Fibroblast of upper back skin (primary cell): ENCODE measurements at regions not wholly inside any gene's neighbourhood (a gene's known extent, or its start where the extent isn't known, plus 50 kb on each side); places are given as distances from the start of the nearest gene placed in this dataset.

ENCODE experiments used
- DNase-seq: peaks from one replicate; pipeline ENCODE4 v3.0.0-alpha.2; 2013

DNA sequence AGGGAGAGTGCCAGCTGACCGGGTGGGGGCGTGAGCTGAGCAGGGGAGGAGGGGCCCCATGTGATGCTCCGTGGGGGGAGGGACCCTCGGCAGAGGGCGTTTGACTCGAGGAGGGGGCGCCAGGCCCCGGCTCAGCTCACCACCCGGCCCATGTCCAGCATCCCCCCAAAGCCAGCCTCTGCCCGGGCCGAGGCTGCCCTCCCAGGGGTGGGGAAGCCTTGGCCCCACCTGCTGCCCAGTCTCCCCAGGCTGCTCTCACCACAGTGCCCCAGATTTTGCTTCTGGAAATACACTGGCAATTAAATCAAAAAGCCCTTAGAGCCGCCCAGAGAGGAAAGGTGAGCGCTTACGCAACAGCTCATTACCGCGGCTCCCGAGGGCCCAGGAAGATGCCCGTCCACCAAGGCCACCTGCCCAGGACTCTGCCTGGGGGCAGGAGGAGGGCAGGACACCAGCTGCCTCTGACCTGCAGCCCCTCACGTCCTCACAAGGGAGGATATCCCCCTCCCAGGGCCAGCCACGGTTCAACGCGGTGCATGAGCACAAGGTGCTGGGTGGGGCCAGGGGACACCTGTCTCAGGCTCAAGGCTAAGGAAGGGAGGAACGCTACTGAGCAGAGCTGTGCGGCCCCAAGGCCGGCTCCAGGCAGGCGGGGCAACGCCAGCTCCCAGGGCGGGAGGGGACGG lies 70.0 kb upstream of the INPP5A start:
- DNase-seq: no peak

DNA sequence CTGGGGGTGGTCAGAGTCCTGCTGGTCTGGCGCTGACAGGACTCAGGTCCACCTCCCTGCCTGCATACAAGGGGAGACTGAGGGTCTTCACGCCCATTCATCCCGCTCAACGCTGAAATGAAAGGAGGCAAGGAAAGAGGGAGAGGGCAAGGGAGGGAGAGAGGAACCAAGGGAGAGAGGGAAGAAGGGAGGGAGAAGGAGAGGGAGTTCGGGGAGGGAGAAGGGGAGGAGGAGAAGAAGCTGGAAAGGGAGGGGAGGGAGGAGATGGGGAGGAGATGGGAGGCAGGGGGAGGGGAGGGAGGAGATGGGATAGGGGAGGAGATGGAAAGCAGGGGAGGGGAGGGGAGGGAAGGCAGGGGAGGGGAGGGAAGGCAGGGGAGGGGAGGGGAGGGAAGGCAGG lies 69.4 kb upstream of the INPP5A start:
- DNase-seq: no peak

DNA sequence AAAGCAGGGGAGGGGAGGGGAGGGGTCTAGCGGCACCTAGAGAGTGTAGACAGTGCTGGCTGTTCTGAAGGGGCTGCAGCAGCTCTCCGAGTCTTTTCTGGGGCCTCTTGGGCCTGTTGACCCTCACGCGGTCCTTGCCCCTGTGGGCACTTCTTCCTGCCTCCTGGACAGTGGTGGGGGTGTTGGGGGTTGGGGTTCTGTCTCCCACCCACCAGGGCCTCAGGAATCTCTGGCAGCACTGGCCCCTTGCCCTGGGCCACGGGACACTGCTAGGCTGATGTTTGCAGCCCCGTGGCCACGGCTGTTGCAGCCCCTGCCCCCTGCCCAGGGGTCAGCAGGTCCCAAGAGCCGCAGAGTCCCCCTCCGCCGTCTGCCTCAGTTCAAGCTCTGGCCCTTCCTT lies 68.9 kb upstream of the INPP5A start:
- DNase-seq: no peak

DNA sequence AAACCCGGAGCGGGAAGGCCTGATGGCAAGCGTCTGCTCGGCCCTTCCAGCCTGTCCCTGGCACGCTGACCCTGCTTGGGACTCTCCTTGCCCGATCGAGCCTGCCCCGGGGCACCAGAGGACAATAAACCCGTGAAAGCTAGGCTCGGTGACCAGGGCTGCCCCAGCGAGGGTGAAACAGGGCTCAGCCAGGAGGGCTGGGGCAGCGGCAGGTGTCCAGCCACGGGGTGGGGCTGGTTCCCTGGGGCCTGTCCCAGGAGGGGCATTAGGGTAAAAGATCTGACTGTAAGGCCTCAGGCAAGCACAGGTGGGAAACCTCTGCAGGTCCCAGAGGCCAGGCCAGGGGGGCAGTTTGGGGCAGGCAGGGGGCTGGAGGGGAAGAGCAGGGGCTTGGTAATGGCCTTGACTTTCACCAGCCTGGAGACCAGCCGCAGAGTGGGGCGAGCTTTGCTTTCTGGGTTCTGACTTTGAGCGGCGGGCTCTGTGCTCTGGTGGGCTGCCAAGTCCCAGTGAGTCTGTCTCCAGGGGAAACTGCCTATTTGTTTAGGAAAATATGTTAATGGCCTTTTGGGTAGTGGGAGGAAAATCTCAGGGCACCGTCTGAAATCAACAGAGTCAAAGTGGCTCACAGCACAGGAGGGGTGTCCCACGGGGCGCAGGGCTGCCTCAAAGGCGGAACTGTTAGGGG lies 68.2 kb upstream of the INPP5A start:
- peak; percentile 10 for DNase-seq

- DNase-seq: peak; percentile 7
These were observed 67.0 kb upstream of the INPP5A start for GRCh38 chr10:132470410-132471124.

DNA sequence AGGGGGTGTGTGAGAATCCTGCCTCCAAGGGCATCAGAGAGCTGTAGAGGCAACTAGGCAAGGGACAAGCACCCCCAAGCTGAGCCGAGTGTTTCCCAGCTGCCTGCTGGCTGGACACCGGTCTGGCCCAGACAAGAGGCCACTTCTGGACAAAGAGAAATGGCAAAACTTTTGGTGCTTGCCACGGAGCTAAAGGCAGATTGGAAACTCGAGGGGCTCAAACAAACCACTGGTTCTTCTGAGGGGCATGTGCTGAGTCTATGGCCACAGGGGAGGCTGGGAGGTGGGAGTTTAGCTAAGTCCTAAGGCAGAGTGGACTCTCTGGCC lies 66.5 kb upstream of the INPP5A start:
- DNase-seq: no peak

DNA sequence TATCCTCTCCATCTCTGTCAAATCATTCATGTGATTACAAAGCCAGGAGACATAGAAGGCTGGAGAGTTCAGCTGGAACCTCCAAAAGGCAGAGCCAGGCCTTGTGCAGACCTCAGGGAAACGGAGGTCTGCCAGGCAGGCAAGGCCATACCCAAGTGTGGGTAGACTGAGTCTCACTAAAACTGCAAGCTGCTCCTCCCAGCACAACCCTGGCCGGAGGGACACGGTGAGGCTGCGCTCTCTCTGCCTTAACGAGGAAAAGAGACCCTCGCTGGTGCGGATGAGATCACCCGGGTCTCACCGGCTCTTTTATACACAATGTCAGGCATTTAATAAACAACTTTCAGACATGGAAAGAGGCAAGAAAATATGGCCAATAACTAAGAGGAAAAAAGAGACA lies 66.1 kb upstream of the INPP5A start:
- no peak for DNase-seq

- DNase-seq: peak; percentile 40
These were observed 62.5 kb upstream of the INPP5A start for GRCh38 chr10:132475086-132475485.

GRCh38 chr10:132476146-132477065 lies 61.2 kb upstream of the INPP5A start:
- no peak for DNase-seq

GRCh38 chr10:132477066-132477397 lies 60.6 kb upstream of the INPP5A start:
- no peak for DNase-seq

DNA sequence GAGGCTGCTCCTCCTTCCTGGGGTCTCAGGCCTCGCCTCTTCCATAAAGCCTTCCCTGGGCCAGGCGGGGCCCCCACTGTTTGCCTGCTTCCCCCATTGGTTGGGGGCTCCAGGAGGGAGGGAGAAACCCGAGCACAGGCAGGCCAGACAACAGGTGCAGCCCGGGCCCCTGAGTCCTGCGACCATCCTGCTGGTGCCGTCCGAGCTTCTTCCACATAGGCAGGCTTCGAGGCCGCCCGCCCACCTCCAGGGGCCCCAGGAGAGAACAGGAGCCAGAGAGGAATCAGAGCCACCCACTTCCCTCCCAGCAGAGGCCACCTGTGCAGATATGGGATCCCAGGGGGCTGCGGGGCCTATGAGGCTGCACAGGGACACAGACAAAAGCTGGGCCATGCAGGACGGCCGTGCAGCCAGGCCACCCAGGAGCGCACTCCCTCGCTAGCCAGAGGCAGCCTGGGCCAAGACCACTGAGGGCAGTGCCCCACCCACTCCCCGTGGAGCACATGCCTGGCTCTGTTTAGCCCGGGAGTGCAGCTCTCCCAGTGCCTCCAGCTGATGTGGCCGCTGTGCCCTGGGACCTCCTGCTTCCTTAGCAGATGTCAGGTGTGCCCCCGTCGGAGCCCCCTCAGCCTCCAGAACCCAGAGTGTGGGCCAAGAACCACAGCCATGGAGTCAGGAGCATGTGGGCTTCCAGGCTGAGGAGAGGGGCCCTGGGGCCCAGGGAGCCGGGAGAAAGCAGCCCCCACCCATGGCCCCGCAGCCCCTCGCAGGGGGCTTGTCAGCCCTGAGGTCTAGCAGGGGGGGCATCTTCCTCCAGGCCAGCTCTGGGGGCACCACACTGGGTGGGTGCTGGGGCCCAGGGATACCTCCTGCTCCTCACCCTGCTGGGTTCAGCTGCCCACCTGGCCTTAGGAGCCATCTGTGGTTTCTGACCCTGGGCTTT lies 59.9 kb upstream of the INPP5A start:
- no peak for DNase-seq

- no peak for DNase-seq
These were observed 59.1 kb upstream of the INPP5A start for GRCh38 chr10:132478341-132479023.

DNA sequence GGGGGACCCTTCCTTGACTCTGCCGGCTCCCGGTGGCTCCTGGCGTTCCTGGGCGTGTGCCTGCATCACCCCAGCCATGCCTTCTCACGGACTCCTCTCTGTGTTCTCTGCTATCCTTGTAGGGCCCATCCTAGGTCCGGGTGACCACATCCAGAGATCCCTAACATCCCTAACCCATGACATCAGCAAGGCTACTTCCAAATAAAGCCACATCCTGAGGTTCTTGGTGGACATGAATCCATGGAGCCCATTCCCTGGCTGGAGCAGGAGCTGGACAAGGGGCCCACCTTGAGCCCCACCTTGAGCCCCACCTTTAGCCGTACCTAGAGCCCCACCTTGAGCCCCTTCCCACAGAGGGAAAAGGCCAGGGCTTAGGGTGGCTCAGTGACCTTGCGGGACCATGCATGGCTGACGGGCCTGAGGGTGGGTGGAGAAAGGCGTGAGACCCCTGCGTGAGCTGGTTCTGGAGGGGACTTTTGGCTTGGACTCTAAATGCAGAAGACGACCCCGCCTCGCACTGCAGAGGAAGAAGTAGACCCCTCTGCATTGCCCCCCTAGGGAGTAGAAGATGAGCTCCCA lies 58.5 kb upstream of the INPP5A start:
- peak; percentile 6 for DNase-seq

DNA sequence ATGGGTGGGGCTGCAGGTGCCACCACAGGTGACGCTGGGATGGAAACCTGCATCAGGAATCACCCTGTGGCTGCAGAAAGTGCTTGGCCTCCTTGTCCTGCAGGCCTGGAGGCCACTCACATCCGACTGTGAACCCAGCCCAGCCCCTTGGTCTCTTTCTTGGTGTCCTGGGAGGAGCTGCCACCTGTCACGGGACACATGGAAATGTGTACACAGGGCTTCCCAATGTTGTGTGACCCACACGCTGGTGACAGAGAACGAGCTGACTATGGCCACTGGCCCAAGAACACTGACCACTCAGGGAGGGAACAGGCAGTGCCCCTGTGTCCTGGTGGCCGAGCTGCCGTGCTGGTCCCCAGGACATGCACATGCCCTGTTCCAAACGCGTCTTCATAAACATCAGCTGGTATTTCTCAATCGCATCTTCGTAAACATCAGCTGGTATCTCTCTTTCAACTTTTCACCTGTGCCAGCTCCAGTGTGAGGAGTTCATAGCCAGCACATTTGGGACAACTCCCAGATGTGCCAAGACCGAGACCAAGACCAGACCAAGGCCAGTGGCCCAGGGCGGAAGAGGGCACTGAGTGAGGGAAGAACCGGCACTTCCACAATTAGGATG lies 57.9 kb upstream of the INPP5A start:
- DNase-seq: no peak

GRCh38 chr10:132480356-132480755 lies 57.2 kb upstream of the INPP5A start:
- no peak for DNase-seq

DNA sequence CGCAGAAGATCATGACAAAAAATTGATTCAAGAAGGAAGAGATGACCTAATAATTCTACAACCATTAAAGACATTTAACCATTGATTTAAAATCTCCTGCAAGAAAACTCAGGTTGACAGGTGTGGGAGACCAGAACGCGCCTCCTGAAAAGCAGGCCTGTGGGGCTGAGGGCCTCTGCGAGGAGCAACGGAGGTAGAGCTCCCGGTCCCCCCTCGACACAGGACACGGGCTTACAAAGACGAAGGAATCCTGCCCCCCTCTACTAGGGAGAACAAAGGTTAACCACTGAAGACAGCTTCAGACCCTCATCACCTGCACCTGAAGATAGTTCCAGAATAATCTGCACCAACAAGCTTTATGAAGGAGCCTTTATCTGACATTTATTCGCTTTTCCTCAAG lies 55.9 kb upstream of the INPP5A start:
- no peak for DNase-seq

DNA sequence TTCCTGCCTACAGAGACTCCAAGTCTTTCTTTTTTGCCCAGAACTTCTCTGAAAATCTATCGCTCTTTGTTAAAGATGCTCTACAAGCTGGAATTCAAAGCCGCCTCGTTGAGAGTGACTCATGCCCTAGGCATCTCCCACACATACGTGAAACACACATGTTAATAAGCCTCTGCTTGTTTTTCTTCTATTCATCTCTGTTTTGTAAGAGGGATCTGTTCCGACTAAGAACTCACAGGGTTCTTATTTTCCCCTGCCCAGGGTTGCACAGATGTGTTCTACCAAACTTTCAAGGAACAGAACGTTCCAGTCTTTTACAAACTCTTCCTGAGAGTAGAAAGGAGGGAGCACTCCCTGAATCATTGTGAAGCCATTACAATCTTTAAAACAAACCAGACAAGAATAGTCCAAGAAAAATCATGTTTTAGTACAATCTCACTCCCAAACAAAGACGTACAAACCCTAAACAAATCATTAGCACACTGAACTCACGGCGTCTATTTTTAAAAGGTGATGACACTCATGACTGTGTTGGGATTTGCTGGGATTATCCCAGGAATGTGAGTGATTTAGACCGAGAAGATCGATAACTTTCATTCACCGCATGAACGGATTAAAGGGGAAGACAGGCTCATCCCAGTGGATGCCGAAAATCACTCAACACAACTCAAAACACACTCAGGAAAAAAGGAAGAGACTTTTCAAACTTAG lies 55.3 kb upstream of the INPP5A start:
- DNase-seq: peak; percentile 90

GRCh38 chr10:132483394-132483793 lies 54.2 kb upstream of the INPP5A start:
- DNase-seq: no peak

DNA sequence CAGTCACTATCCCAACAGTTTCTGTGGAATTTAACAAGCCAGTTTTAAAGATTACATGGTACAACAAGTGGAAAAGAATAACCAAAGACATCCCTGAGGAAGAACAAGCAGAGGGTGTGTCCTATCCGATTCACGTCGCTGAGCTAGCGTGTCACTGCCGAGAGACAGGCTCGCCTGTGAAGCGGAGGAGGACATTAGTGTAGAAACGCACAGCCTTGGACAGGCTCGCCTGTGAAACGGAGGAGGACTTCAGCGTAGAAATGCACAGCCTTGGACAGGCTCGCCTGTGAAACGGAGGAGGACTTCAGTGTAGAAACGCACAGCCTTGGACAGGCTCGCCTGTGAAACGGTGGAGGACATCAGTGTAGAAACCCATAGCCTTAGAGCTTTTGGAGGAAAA lies 52.7 kb upstream of the INPP5A start:
- no peak for DNase-seq

- DNase-seq: no peak
These were observed 52.2 kb upstream of the INPP5A start for GRCh38 chr10:132485391-132485790.
